Dermis microvascular lymphatic vessel endothelial cell (primary cell): ENCODE measurements at regions not wholly inside any gene's neighbourhood (a gene's known extent, or its start where the extent isn't known, plus 50 kb on each side); places are given as distances from the start of the nearest gene placed in this dataset.

Experiments used
- DNase-seq, 2 donors: peaks; one replicate each; pipeline versions ENCODE4 v3.0.0 to v3.0.0-alpha.2; 2010; ENCODE audit warnings: low read depth in 2 of 2

GRCh38 chr6:169047345-169047744, 206.3 kb downstream of the THBS2 start:
- no peak for DNase-seq

GRCh38 chr6:169046483-169047192, 207.0 kb downstream of the THBS2 start:
- no peak for DNase-seq

GRCh38 chr6:169046021-169046420, 207.6 kb downstream of the THBS2 start:
- DNase-seq = no peak

GRCh38 chr6:169045486-169045885, 208.2 kb downstream of the THBS2 start:
- DNase-seq = no peak

- no peak for DNase-seq
Observed at GRCh38 chr6:169044381-169045230, 209.0 kb downstream of the THBS2 start.

GRCh38 chr6:169042061-169042460, 211.6 kb downstream of the THBS2 start:
- DNase-seq = no peak

- no peak for DNase-seq
Observed at GRCh38 chr6:169041078-169041477, 212.6 kb downstream of the THBS2 start.

- no peak for DNase-seq
Observed at GRCh38 chr6:169038691-169039090, 215.0 kb downstream of the THBS2 start.

- no peak for DNase-seq
Observed at GRCh38 chr6:169035385-169036240, 218.0 kb downstream of the THBS2 start.

GRCh38 chr6:169034516-169035167, 219.0 kb downstream of the THBS2 start:
- DNase-seq = no peak

- DNase-seq = no peak
Observed at GRCh38 chr6:169029861-169030260, 223.8 kb downstream of the THBS2 start.

- no peak for DNase-seq
Observed at GRCh38 chr6:169028343-169028742, 225.3 kb downstream of the THBS2 start.

GRCh38 chr6:169026175-169026574, 227.5 kb downstream of the THBS2 start:
- no peak for DNase-seq

- DNase-seq = no peak
Observed at GRCh38 chr6:169024047-169024660, 229.5 kb downstream of the THBS2 start.

GRCh38 chr6:169023161-169023874, 230.3 kb downstream of the THBS2 start:
- no peak for DNase-seq

GRCh38 chr6:169022079-169022478, 231.6 kb downstream of the THBS2 start:
- DNase-seq = no peak

GRCh38 chr6:169020821-169021220, 232.8 kb downstream of the THBS2 start:
- DNase-seq = no peak

- no peak for DNase-seq
Observed at GRCh38 chr6:169019727-169020491, 233.7 kb downstream of the THBS2 start.

GRCh38 chr6:169019111-169019510, 234.5 kb downstream of the THBS2 start:
- DNase-seq = no peak

GRCh38 chr6:169016758-169017157, 236.9 kb downstream of the THBS2 start:
- no peak for DNase-seq
